Fibroblast of skin of right quadriceps (primary cell): ENCODE measurements at regions not wholly inside any gene's neighbourhood (a gene's known extent, or its start where the extent isn't known, plus 50 kb on each side); places are given as distances from the start of the nearest gene placed in this dataset.
A peak's percentile ranks its signal among the peaks of the same experiment; 100 is the strongest.

Source experiments
- DNase-seq: peaks from one replicate; pipeline ENCODE4 v3.0.0-alpha.2; 2013

- no peak for DNase-seq
Observed at GRCh38 chr5:96243862-96244261, 189.2 kb downstream of the PCSK1 start.

- peak; percentile 86 for DNase-seq
Observed at GRCh38 chr5:96243203-96243602, 189.8 kb downstream of the PCSK1 start.

- DNase-seq, result peak; percentile 53
Observed at GRCh38 chr5:96242571-96242970, 190.5 kb downstream of the PCSK1 start.

GRCh38 chr5:96236831-96237230 is 196.2 kb downstream of the PCSK1 start:
- DNase-seq, result no peak

- DNase-seq, result peak; percentile 56
Observed at GRCh38 chr5:96236051-96236450, 197.0 kb downstream of the PCSK1 start.

GRCh38 chr5:96235008-96235910 is 197.8 kb downstream of the PCSK1 start:
- DNase-seq, result peak; percentile 68

GRCh38 chr5:96232602-96233001 is 200.4 kb downstream of the PCSK1 start:
- DNase-seq, result no peak

GRCh38 chr5:96229188-96229587 is 203.9 kb downstream of the PCSK1 start:
- no peak for DNase-seq

- DNase-seq, result peak; percentile 67
Observed at GRCh38 chr5:96228408-96228807, 204.6 kb downstream of the PCSK1 start.

- DNase-seq, result no peak
Observed at GRCh38 chr5:96227957-96228356, 205.1 kb downstream of the PCSK1 start.

GRCh38 chr5:96226941-96227552 is 206.0 kb downstream of the PCSK1 start:
- DNase-seq, result peak; percentile 99

- no peak for DNase-seq
Observed at GRCh38 chr5:96222129-96222528, 210.9 kb downstream of the PCSK1 start.

- peak; percentile 85 for DNase-seq
Observed at GRCh38 chr5:96220610-96221390, 212.2 kb downstream of the PCSK1 start.

GRCh38 chr5:96219580-96220281 is 213.3 kb downstream of the PCSK1 start:
- peak; percentile 88 for DNase-seq

GRCh38 chr5:96218653-96219052 is 214.4 kb downstream of the PCSK1 start:
- no peak for DNase-seq

- no peak for DNase-seq
Observed at GRCh38 chr5:96214442-96215197, 218.4 kb downstream of the PCSK1 start.

GRCh38 chr5:96209829-96210228 is 223.2 kb downstream of the PCSK1 start:
- peak; percentile 85 for DNase-seq

GRCh38 chr5:96207420-96207819 is 225.6 kb downstream of the PCSK1 start:
- no peak for DNase-seq

- peak; percentile 35 for DNase-seq
Observed at GRCh38 chr5:96203761-96204160, 229.3 kb downstream of the PCSK1 start.

- no peak for DNase-seq
Observed at GRCh38 chr5:96201503-96201902, 231.5 kb downstream of the PCSK1 start.

GRCh38 chr5:96200641-96201040 is 232.4 kb downstream of the PCSK1 start:
- no peak for DNase-seq

GRCh38 chr5:96199713-96200183 is 233.3 kb downstream of the PCSK1 start:
- DNase-seq, result no peak
